ENCODE measurements at regions not wholly inside any gene's neighbourhood (a gene's known extent, or its start where the extent isn't known, plus 50 kb on each side); places are given as distances from the start of the nearest gene placed in this dataset.

- TF ChIP-seq CTCF (conservative IDR thresholded peaks at IDR 0.05): no peak
- no peak for TF ChIP-seq ZFX (IDR thresholded peaks at IDR 0.05)
Measured at GRCh38 chr11:69902337-69902736, 83.1 kb upstream of the FGF3 start.

Data from C4-2B (cell line).